Right lobe of liver (tissue), 6 donors: ENCODE measurements at regions not wholly inside any gene's neighbourhood (a gene's known extent, or its start where the extent isn't known, plus 50 kb on each side); places are given as distances from the start of the nearest gene placed in this dataset.

ENCODE experiments used
- ATAC-seq, 4 donors: fragments of 200-7000 bp; cut with Tn5 transposase; one replicate each; pipeline ENCODE4 v1.9.1; 2020; ENCODE audit warnings: mild to moderate bottlenecking in 4 of 4, moderate library complexity in 4 of 4
- DNase-seq, 3 donors: peaks; one replicate each; pipeline ENCODE4 v3.0.0-alpha.2; 2020
- H3K27ac ChIP-seq, 3 donors: fragments of 200-600 bp; one replicate each; pipeline ENCODE4 v1.8.0; 2022
- H3K27me3 ChIP-seq, 2 donors: fragments of 200-600 bp; one replicate each; pipeline ENCODE4 v1.8.0; 2022
- H3K36me3 ChIP-seq, 4 donors: fragments of 200-600 bp; sonication (generic) in 1 of 4; one replicate each; pipeline versions ENCODE4 v1.5.1 to v1.8.0; 2017 to 2022; ENCODE audit warnings: control low read depth in 1 of 4
- H3K4me1 ChIP-seq, 4 donors: fragments of 200-600 bp; sonication (generic) in 1 of 4; one replicate each; pipeline versions ENCODE4 v1.5.1 to v1.8.0; 2017 to 2022; ENCODE audit warnings: control low read depth in 1 of 4
- H3K4me3 ChIP-seq, 3 donors: fragments of 200-600 bp; one replicate each; pipeline ENCODE4 v1.8.0; 2022
- H3K9me3 ChIP-seq, 4 donors: fragments of 200-600 bp; sonication (generic) in 1 of 4; one replicate each; pipeline versions ENCODE4 v1.5.1 to v1.8.0; 2017 to 2022; ENCODE audit warnings: control low read depth in 1 of 4
- POLR2A ChIP-seq: fragments of 450-650 bp; IDR thresholded peaks from one replicate; pipeline ENCODE4 v1.6.1; 2017; ENCODE audit warnings: antibody characterized with exemption, mild to moderate bottlenecking
- WGBS: methylation state at CpG from one replicate; pipeline ENCODE4 v1.1.6; 2018; ENCODE audit warnings: low coverage, low lambda C conversion rate; ENCODE audit not compliant: insufficient coverage; ENCODE audit errors: missing lambda C conversion rate; 5-methylcytosine and 5-hydroxymethylcytosine counted together
- intact Hi-C, 2 donors: fragments of 100-400 bp; cut with DNase I; formaldehyde crosslinking; loops; one replicate each; pipeline versions ENCODE4 v1.11.2 to v1.14.1; 2022
- TF ChIP-seq, protein P1 (sequence below), 4 donors: fragments of 200-600 bp in 3 of 4; fragments of 450-650 bp in 1 of 4; IDR thresholded peaks; one replicate each; pipeline versions ENCODE4 v1.5.1 to v1.8.0; 2016 to 2022; ENCODE audit warnings: antibody characterized with exemption in 4 of 4, mild to moderate bottlenecking in 2 of 4
- donor health status: DM: no; HTN: yes; CAD: no.
- donor health status: DM: no; HTN: no; CAD: no.
- donor health status: DM: no; HTN: no; CAD: no.
- donor health status: DM: no; HTN: yes; CAD: no.
- donor health status: DM: no; HTN: yes; CAD: no.

- WGBS = 38% methylated on average over 1 of the region's 4 CpGs
- no peaks in the 10 kb centered on the region for H3K27me3 ChIP-seq
- no peaks in the 10 kb centered on the region for H3K9me3 ChIP-seq
- no peak overlapping the region for H3K4me3 ChIP-seq
- ATAC-seq (peak in 3 of 4 donors; percentile 29 to 82 (median 38)), DNase-seq (no peak)
- intact Hi-C loops = no loop called here
- no peak overlapping the region for H3K27ac ChIP-seq
- TF ChIP-seq, protein P1, sequence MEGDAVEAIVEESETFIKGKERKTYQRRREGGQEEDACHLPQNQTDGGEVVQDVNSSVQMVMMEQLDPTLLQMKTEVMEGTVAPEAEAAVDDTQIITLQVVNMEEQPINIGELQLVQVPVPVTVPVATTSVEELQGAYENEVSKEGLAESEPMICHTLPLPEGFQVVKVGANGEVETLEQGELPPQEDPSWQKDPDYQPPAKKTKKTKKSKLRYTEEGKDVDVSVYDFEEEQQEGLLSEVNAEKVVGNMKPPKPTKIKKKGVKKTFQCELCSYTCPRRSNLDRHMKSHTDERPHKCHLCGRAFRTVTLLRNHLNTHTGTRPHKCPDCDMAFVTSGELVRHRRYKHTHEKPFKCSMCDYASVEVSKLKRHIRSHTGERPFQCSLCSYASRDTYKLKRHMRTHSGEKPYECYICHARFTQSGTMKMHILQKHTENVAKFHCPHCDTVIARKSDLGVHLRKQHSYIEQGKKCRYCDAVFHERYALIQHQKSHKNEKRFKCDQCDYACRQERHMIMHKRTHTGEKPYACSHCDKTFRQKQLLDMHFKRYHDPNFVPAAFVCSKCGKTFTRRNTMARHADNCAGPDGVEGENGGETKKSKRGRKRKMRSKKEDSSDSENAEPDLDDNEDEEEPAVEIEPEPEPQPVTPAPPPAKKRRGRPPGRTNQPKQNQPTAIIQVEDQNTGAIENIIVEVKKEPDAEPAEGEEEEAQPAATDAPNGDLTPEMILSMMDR (IDR thresholded peaks at IDR 0.05) = no peak
- TF ChIP-seq POLR2A = no peak
- peaks cover 0 to 9% (median 0%) of the 10 kb centered on the region in 4 donors for H3K4me1 ChIP-seq
- H3K36me3 ChIP-seq = no peaks in the 10 kb centered on the region
Measured at GRCh38 chr14:61129168-61129745, 148.2 kb downstream of the SLC38A6 start.

GRCh38 chr14:61128382-61129167, 147.5 kb downstream of the SLC38A6 start:
- no peak for TF ChIP-seq POLR2A
- TF ChIP-seq, protein P1 (IDR thresholded peaks at IDR 0.05) = no peak
- Histone ChIP-seq H3K36me3 (no peaks in the 10 kb centered on the region), H3K4me1 (peaks cover 0 to 9% (median 0%) of the 10 kb centered on the region in 4 donors), H3K9me3 (no peaks in the 10 kb centered on the region), H3K27me3 (no peaks in the 10 kb centered on the region), H3K27ac (no peak overlapping the region), H3K4me3 (no peak overlapping the region)
- 46% methylated on average over 6 of the region's 6 CpGs for WGBS
- ATAC-seq = peak in 3 of 4 donors; percentile 18 to 81 (median 48)
- intact Hi-C loops = no loop called here
- DNase-seq = no peak

DNA sequence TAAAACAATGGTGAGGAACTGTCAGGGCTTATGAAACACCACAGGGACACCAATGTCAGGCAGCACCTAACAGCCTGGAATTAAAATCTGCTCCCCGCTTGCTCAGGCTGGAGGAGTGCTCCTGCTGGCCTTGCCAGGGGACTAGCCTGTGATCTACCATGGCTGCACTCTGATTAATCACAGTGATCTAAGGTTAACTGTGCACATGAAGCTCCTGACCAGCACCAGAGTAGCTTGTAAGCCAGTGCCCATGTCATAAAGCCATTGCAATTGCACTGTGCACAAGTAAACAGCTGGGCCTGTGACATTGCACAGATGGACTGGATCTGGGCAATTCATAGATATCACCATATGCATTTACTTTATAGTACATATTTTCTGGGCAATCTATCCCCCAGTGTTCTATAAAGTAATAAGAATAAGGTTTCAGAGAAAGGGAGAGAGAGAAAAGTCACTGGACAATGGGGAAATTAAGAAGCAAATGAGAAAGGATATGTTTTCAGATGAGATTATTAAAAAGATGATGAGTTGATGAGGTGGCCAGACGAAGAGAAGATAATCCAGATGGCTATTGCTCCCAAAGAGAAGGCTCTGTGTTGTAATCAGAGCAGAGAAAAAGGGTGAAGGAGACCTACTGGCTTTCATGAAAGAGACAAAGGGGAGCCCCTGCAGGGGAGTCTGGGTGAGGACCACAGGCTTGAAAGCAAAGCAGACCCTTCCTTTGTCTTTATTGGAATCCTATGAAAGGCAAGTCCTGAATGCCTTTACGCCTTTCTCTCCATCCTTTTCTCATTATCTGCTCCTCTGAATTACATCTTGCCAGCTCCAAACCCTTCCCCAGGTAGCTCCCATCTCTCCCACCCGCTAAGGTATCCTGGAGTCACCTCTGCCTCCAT, 145.8 kb downstream of the SLC38A6 start:
- peaks cover 0 to 9% (median 0%) of the 10 kb centered on the region in 4 donors for H3K4me1 ChIP-seq
- no peak overlapping the region for H3K4me3 ChIP-seq
- no peak overlapping the region for H3K27ac ChIP-seq
- TF ChIP-seq, protein P1 (IDR thresholded peaks at IDR 0.05) = no peak
- TF ChIP-seq POLR2A = no peak
- no peaks in the 10 kb centered on the region for H3K36me3 ChIP-seq
- no peaks in the 10 kb centered on the region for H3K9me3 ChIP-seq
- no peaks in the 10 kb centered on the region for H3K27me3 ChIP-seq
- no peak for ATAC-seq
- intact Hi-C loops = no loop called here
- 80% methylated on average over 3 of the region's 4 CpGs for WGBS
- DNase-seq = no peak

GRCh38 chr14:61125867-61126572, 145.0 kb downstream of the SLC38A6 start:
- Histone ChIP-seq H3K27ac (no peak overlapping the region), H3K4me1 (peaks cover 0 to 9% (median 0%) of the 10 kb centered on the region in 4 donors), H3K4me3 (no peak overlapping the region), H3K27me3 (no peaks in the 10 kb centered on the region), H3K9me3 (no peaks in the 10 kb centered on the region), H3K36me3 (no peaks in the 10 kb centered on the region)
- no peak for DNase-seq
- TF ChIP-seq, protein P1 (IDR thresholded peaks at IDR 0.05) = no peak
- no peak for TF ChIP-seq POLR2A
- intact Hi-C loops = no loop called here
- ATAC-seq = no peak
- WGBS = 35% methylated on average over 8 of the region's 10 CpGs
